ENCODE measurements at regions not wholly inside any gene's neighbourhood (a gene's known extent, or its start where the extent isn't known, plus 50 kb on each side); places are given as distances from the start of the nearest gene placed in this dataset.

DNA sequence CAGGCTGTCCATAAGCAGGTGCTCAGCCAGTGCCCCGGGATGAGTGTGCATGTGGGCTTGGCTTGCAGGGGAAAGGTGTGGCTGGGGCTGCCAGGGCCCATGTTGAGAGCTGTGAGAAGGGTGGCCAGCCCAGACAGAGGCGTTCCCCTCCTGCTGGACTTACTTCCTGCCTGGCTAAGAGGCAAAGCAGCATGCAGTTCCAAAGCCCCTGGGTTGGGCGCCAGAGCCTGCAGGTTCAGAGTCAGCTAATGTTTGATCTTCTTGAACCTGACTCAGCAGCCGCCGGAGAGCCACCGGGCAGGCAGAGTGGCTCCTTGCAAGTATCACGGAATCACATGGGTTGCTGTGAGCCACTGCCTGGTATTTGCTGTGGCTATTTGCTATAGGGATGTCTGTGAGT is 168.4 kb upstream of the MAP1B start:
- TF ChIP-seq, protein P1, sequence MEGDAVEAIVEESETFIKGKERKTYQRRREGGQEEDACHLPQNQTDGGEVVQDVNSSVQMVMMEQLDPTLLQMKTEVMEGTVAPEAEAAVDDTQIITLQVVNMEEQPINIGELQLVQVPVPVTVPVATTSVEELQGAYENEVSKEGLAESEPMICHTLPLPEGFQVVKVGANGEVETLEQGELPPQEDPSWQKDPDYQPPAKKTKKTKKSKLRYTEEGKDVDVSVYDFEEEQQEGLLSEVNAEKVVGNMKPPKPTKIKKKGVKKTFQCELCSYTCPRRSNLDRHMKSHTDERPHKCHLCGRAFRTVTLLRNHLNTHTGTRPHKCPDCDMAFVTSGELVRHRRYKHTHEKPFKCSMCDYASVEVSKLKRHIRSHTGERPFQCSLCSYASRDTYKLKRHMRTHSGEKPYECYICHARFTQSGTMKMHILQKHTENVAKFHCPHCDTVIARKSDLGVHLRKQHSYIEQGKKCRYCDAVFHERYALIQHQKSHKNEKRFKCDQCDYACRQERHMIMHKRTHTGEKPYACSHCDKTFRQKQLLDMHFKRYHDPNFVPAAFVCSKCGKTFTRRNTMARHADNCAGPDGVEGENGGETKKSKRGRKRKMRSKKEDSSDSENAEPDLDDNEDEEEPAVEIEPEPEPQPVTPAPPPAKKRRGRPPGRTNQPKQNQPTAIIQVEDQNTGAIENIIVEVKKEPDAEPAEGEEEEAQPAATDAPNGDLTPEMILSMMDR (conservative IDR thresholded peaks at IDR 0.05; ENCODE audit: low read depth, low read length): no peak
- TF ChIP-seq EZH2 (IDR thresholded peaks at IDR 0.05; ENCODE audit: borderline replicate concordance, low read depth, low read length, poor library complexity, severe bottlenecking): no peak
